HepG2 (cell line): ENCODE measurements at regions not wholly inside any gene's neighbourhood (a gene's known extent, or its start where the extent isn't known, plus 50 kb on each side); places are given as distances from the start of the nearest gene placed in this dataset.
A peak's percentile ranks its signal among the peaks of the same experiment; 100 is the strongest.

Experiments used
- ATAC-seq: fragments of 200-7000 bp; cut with Tn5 transposase; 3 replicates; pipeline ENCODE4 v1.9.1; 2020; ENCODE audit warnings: mild to moderate bottlenecking, moderate library complexity
- BruUV-seq: library from RNA; stranded (reverse); fragments of 400-500 nt; replicated peaks from 2 replicates; lab custom pipeline; 2021; lab: Mats Ljungman, UMichigan
- CTCF ChIA-PET: fragments of 300-600 bp; formaldehyde crosslinking; extraction: SDS; loops from one replicate; lab custom pipeline; 2021; ENCODE audit warnings: low total read pairs, inconsistent platforms, low intra/inter-chr PET ratio; lab: Yijun Ruan, JAX
- POLR2A ChIA-PET: fragments of 350-600 bp; sonication (Branson Sonifier 250); formaldehyde crosslinking; loops from one replicate; lab custom pipeline; 2020; ENCODE audit warnings: antibody characterized with exemption, inconsistent platforms; lab: Yijun Ruan, JAX
- DNase-seq: peaks from one replicate; pipeline ENCODE4 v3.0.0-alpha.2; 2015; ENCODE audit warnings: low spot score
- FAIRE-seq: peaks from 3 replicates; lab custom pipeline; 2011; peaks lifted over from hg19 to GRCh38; lab: Jason Lieb, UNC
- H2AFZ ChIP-seq: one replicate; pipeline ENCODE4 v1.6.1; 2011; ENCODE audit warnings: low read length, inconsistent platforms
- H3K27ac ChIP-seq: fragments of 300-600 bp; 3 replicates; pipeline ENCODE4 v1.8.0; 2011; ENCODE audit warnings: mixed run types, mild to moderate bottlenecking, mixed read lengths, low read length, inconsistent platforms; ENCODE audit not compliant: insufficient read depth; ENCODE audit errors: extremely low read length
- H3K27me3 ChIP-seq, 2 experiments: fragments of 200-600 bp in 1 of 2; 2 replicates in 1 of 2; 3 replicates in 1 of 2; pipeline versions ENCODE4 v1.6.0 to v1.8.0; 2011; ENCODE audit warnings: low read length in 2 of 2, mild to moderate bottlenecking in 2 of 2, moderate library complexity in 2 of 2, inconsistent platforms in 1 of 2; ENCODE audit not compliant: insufficient read depth in 2 of 2, control insufficient read depth in 1 of 2
- H3K36me3 ChIP-seq, 2 experiments: fragments of 200-600 bp in 1 of 2; replicated peaks in 1 of 2; 2 replicates in 1 of 2; 3 replicates in 1 of 2; pipeline versions ENCODE4 v1.5.1 to v1.8.0; 2011; ENCODE audit warnings: low read length in 2 of 2, inconsistent platforms in 1 of 2; ENCODE audit not compliant: insufficient read depth in 2 of 2, control insufficient read depth in 1 of 2
- H3K4me1 ChIP-seq: 2 replicates; pipeline ENCODE4 v1.5.1; 2012; ENCODE audit warnings: low read length, inconsistent platforms; ENCODE audit not compliant: insufficient read depth
- H3K4me2 ChIP-seq: 2 replicates; pipeline ENCODE4 v1.6.0; 2011; ENCODE audit warnings: low read depth, low read length, inconsistent platforms
- H3K4me3 ChIP-seq, 3 experiments: fragments of 200-600 bp in 1 of 3; sonication (generic), shearing (Covaris generic) in 1 of 3; replicated peaks in 1 of 3; 2 replicates each; pipeline ENCODE4 v1.5.1; 2011 to 2016; ENCODE audit warnings: low read length in 3 of 3, inconsistent platforms in 2 of 3, low read depth in 2 of 3, mild to moderate bottlenecking in 2 of 3, control low read depth in 1 of 3, mixed read lengths in 1 of 3; ENCODE audit not compliant: insufficient read depth in 1 of 3
- H3K79me2 ChIP-seq: one replicate; pipeline ENCODE4 v1.6.1; 2011; ENCODE audit warnings: low read length, inconsistent platforms; ENCODE audit not compliant: insufficient read depth
- H3K9ac ChIP-seq: 2 replicates; pipeline ENCODE4 v1.6.0; 2011; ENCODE audit warnings: mild to moderate bottlenecking, low read depth, low read length, inconsistent platforms; ENCODE audit not compliant: insufficient read depth
- H3K9me3 ChIP-seq: 2 replicates; pipeline ENCODE4 v1.5.1; 2012; ENCODE audit warnings: mild to moderate bottlenecking, low read length
- H4K20me1 ChIP-seq: 2 replicates; pipeline ENCODE4 v1.6.0; 2011; ENCODE audit warnings: inconsistent platforms, mild to moderate bottlenecking, low read length, moderate library complexity; ENCODE audit not compliant: insufficient read depth
- CCDC6 ChIP-seq: sonication (generic); formaldehyde crosslinking; IDR thresholded peaks from 2 replicates; pipeline ENCODE4 v1.8.1; 2022; ENCODE audit warnings: mild to moderate bottlenecking, missing genetic modification reagents, moderate library complexity
- CENPX ChIP-seq: sonication (generic); formaldehyde crosslinking; IDR thresholded peaks from 2 replicates; pipeline ENCODE4 v1.9.0; 2021; ENCODE audit warnings: mild to moderate bottlenecking, missing genetic modification reagents, moderate library complexity
- KDM4B ChIP-seq: sonication (generic); formaldehyde crosslinking; IDR thresholded peaks from 2 replicates; pipeline ENCODE4 v1.4.0; 2020; ENCODE audit warnings: missing genetic modification reagents
- RARG ChIP-seq: sonication (generic); formaldehyde crosslinking; IDR thresholded peaks from 2 replicates; pipeline ENCODE4 v1.4.0; 2020; ENCODE audit warnings: low read depth, mild to moderate bottlenecking, missing genetic modification reagents
- SIX1 ChIP-seq: sonication (generic); formaldehyde crosslinking; IDR thresholded peaks from 2 replicates; pipeline ENCODE4 v1.4.0; 2020; ENCODE audit warnings: missing genetic modification reagents, borderline replicate concordance
- SIX4 ChIP-seq: sonication (generic); formaldehyde crosslinking; IDR thresholded peaks from 2 replicates; pipeline ENCODE4 v1.4.0; 2020; ENCODE audit warnings: missing genetic modification reagents
- SOX13 ChIP-seq, 3 experiments: fragments of 450-650 bp in 1 of 3; sonication (generic) in 1 of 3; formaldehyde crosslinking in 1 of 3; IDR thresholded peaks in 2 of 3; conservative IDR thresholded peaks in 1 of 3; 2 replicates each; pipeline versions ENCODE4 v1.5.0 to v1.6.1; 2016 to 2020; ENCODE audit warnings: antibody characterized with exemption in 1 of 3, mild to moderate bottlenecking in 1 of 3, missing compliant biosample characterization in 1 of 3, missing genetic modification reagents in 1 of 3, moderate library complexity in 1 of 3
- SOX5 ChIP-seq: IDR thresholded peaks from 2 replicates; pipeline ENCODE4 v1.6.1; 2016; ENCODE audit warnings: borderline replicate concordance
- ZC3H13 ChIP-seq: sonication (generic); formaldehyde crosslinking; IDR thresholded peaks from 2 replicates; pipeline ENCODE4 v1.8.1; 2023; ENCODE audit warnings: mild to moderate bottlenecking, missing genetic modification reagents, moderate library complexity
- ZNF121 ChIP-seq: sonication (generic); formaldehyde crosslinking; IDR thresholded peaks from 2 replicates; pipeline ENCODE4 v1.5.0; 2020; ENCODE audit warnings: mild to moderate bottlenecking, missing genetic modification reagents
- ZNF629 ChIP-seq: sonication (generic); formaldehyde crosslinking; conservative IDR thresholded peaks from 2 replicates; pipeline ENCODE4 v1.5.0; 2020; ENCODE audit warnings: missing genetic modification reagents
- WGBS: methylation state at CpG from one replicate; pipeline ENCODE4 v1.1.6; 2017; ENCODE audit warnings: low lambda C conversion rate; 5-methylcytosine and 5-hydroxymethylcytosine counted together
- in situ Hi-C: cut with HindIII; loops from 2 replicates; pipeline ENCODE4 v1.10.0; 2017; ENCODE audit warnings: low pct_unique_long_range_greater_than_20kb; ENCODE audit not compliant: extremely low pct_ligation_motif_present
- intact Hi-C: fragments of 100-400 bp; cut with micrococcal nuclease; formaldehyde crosslinking; loops from one replicate; pipeline ENCODE4 v1.10.0; 2022; ENCODE audit not compliant: unreplicated experiment
- TF ChIP-seq, protein P1 (sequence below): sonication (generic); formaldehyde crosslinking; IDR thresholded peaks from 2 replicates; pipeline ENCODE4 v1.4.0; 2020; ENCODE audit warnings: missing genetic modification reagents
- TF ChIP-seq, protein P2 (sequence below): sonication (generic); formaldehyde crosslinking; IDR thresholded peaks from 2 replicates; pipeline ENCODE4 v1.9.0; 2022; ENCODE audit warnings: missing genetic modification reagents, mild to moderate bottlenecking, borderline replicate concordance

DNA sequence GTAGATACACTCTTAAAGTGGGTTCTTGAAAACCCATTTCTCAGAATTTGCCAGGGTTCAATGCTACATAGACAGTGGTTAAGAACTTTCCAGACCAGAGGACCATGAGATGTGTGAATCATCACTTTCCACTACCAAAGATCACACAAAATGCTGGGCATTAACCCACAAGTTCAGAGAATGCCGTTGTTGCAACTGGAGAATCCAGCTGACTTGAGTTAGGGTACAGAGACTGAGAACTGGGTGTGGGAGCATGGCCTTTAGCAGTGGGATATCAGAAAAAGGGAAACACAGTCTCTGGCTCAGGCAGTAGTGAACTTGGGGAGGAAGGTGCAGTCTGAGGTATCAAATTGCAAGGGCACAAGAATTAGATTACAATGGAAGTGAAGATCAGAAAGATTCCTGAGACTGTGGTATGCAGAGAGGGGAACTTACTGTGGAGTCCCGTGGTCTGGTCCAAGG is 51.5 kb upstream of the WDFY2 start:
- Histone ChIP-seq H3K9me3 (no peaks in the 10 kb centered on the region), H4K20me1 (no peaks in the 10 kb centered on the region), H3K4me2 (0 out of 2 replicates have a peak overlapping the region, but pooled peaks have one; percentile 15), H3K9ac (no peak overlapping the region), H3K79me2 (no peaks in the 10 kb centered on the region), H3K4me3 (no peak overlapping the region; a peak in 1 of 6 replicates), H3K36me3 (no peaks in the 10 kb centered on the region), H3K27me3 (no peaks in the 10 kb centered on the region), H3K4me1 (peaks cover 34% of the 10 kb centered on the region), H2AFZ (peak overlapping the region; percentile 46), H3K27ac (no peak overlapping the region)
- DNase-seq, result no peak
- FAIRE-seq, result no peak
- in situ Hi-C loops (no loop called here), intact Hi-C loops (no loop called here)
- WGBS, result 2% methylated on average over 2 of the region's 2 CpGs
- ATAC-seq, result peak; percentile 58
- no TSS peak for BruUV-seq
- TF ChIP-seq CCDC6 (CRISPR knock-in tag), result no peak
- TF ChIP-seq RARG (CRISPR knock-in tag), result no peak
- no peak for TF ChIP-seq ZC3H13 (CRISPR knock-in tag)
- TF ChIP-seq SIX4 (CRISPR knock-in tag), result peak; percentile 61; the same call in 1 of the 2 replicates
- peak; percentile 48; the same call in 1 of the 2 replicates for TF ChIP-seq SIX1 (CRISPR knock-in tag)
- TF ChIP-seq, protein P1, sequence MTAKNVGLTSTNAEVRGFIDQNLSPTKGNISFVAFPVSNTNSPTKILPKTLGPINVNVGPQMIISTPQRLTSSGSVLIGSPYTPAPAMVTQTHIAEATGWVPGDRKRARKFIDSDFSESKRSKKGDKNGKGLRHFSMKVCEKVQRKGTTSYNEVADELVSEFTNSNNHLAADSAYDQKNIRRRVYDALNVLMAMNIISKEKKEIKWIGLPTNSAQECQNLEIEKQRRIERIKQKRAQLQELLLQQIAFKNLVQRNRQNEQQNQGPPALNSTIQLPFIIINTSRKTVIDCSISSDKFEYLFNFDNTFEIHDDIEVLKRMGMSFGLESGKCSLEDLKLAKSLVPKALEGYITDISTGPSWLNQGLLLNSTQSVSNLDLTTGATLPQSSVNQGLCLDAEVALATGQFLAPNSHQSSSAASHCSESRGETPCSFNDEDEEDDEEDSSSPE (CRISPR knock-in tag), result no peak
- TF ChIP-seq ZNF121, result peak; percentile 80
- peak; percentile 35; the same call in 1 of the 2 replicates for TF ChIP-seq SOX5 (CRISPR knock-in tag)
- TF ChIP-seq KDM4B (CRISPR knock-in tag), result no peak
- no peak for TF ChIP-seq CENPX
- no peak for TF ChIP-seq SOX13 (IDR thresholded peaks at IDR 0.05)
- TF ChIP-seq SOX13 (CRISPR knock-in tag; conservative IDR thresholded peaks at IDR 0.05 in 1 of 2, IDR thresholded peaks at IDR 0.05 in 1 of 2), result peak in 1 of 2 experiments; percentile 69; a peak in 1 of 4 replicates
- peak; percentile 38 for TF ChIP-seq ZNF629
- TF ChIP-seq, protein P2, sequence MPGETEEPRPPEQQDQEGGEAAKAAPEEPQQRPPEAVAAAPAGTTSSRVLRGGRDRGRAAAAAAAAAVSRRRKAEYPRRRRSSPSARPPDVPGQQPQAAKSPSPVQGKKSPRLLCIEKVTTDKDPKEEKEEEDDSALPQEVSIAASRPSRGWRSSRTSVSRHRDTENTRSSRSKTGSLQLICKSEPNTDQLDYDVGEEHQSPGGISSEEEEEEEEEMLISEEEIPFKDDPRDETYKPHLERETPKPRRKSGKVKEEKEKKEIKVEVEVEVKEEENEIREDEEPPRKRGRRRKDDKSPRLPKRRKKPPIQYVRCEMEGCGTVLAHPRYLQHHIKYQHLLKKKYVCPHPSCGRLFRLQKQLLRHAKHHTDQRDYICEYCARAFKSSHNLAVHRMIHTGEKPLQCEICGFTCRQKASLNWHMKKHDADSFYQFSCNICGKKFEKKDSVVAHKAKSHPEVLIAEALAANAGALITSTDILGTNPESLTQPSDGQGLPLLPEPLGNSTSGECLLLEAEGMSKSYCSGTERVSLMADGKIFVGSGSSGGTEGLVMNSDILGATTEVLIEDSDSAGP (CRISPR knock-in tag), result no peak
- POLR2A ChIA-PET, result no interaction called here
- CTCF ChIA-PET, result no interaction called here
